Activated T-cell treated with anti-CD3 and anti-CD28 coated beads for 48 hours (primary cell): ENCODE measurements at regions not wholly inside any gene's neighbourhood (a gene's known extent, or its start where the extent isn't known, plus 50 kb on each side); places are given as distances from the start of the nearest gene placed in this dataset.

ENCODE experiments used
- DNase-seq: peaks from one replicate; pipeline ENCODE4 v3.0.0-alpha.2; 2020; ENCODE audit warnings: low read depth

DNA sequence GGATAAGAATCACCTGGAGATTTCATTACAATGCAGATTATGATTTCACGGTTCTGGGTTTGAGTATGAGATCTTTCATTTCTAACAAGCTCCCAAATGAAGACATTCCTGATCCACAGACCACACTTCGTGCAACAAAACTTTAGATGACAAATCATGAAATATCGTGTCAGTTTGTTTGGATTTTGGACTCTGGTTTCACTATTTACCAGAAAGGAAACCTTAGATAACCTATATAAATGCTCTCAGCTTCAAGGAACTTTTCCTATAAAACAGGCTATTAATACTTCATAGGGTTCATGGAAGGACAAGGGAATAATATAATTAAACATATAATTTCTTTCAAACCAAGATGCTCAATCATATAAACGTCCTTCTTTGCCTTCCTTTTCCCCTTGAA lies 930.5 kb upstream of the SLC10A2 start:
- no peak for DNase-seq

DNA sequence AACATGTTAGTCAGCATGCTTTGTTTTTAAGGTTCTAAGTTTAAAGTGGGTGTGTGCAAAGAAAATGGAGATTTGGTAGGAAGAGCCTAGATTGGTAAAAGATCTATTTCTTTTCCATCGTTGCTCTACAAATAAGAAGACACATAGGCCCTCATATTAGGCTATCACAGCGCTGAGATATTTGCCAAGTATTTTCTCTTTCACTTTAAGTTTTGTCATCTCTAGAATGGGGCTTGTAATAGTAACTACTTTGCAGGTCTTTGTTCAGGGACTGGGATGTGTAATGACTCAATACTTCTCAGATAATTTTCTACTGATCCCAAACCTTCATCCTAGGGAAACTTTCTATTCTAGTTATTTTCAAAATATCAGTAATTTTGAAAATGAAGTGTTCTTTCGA lies 917.7 kb upstream of the SLC10A2 start:
- no peak for DNase-seq

DNA sequence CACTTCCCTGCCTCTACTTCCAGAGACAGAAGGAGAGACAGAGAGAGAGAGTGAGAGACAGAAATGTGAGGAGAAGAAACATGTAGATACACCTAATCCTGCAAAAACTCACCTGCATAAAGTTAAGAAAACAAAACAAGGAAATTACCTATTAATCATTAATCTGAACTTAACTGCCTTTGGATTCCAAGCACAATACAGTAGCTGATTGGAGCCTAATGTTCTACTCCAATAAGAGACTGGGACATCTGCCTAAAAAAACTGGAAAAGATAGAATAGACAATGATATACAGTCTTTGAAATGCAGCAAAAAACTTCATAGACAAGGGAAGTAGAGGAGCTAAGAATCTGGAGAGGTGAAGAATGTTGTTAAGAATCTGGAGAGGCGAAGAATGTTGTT lies 910.2 kb upstream of the SLC10A2 start:
- DNase-seq = no peak

DNA sequence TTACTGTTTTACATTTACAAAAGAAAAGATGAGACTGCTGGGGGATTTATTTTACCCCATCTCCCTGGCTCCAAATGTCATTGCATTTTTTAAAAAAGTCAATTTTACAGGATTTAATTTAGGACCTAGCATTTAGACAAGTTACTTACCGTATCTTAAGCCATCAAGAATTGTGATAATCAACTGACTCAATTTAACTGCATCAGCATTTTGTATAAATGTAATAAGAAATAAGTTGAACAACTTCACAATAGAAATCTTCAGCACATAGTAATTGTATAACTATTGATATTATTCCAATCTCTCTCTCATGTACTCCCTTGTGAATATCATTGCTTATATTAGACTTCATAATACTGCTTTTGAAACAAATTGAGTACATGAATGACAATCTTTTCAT lies 907.5 kb upstream of the SLC10A2 start:
- no peak for DNase-seq

DNA sequence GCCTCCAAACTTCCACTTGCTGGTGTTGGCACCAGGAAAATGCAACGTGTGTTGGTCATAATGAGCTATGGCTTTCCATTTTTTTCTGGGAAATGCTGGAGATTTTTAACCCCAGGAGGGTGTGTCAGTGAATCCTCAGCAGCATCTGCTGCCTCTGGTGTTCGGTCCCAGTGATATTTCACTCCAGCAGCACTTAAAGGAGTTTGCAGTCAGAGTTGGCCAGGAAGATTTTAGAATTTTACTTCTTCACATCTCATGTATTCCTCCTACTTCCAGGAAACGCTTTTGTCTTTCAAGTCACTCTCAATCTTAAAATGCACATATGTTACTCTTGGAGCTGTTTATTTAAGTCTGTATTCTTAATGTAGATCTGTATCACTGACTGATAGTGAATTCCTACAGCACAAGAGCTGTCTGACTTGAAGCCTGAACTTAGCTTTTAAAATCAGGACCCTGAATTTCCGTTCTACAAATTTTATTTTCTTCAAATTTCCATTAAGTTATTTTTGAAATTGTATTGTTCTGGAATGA lies 903.4 kb upstream of the SLC10A2 start:
- no peak for DNase-seq

DNA sequence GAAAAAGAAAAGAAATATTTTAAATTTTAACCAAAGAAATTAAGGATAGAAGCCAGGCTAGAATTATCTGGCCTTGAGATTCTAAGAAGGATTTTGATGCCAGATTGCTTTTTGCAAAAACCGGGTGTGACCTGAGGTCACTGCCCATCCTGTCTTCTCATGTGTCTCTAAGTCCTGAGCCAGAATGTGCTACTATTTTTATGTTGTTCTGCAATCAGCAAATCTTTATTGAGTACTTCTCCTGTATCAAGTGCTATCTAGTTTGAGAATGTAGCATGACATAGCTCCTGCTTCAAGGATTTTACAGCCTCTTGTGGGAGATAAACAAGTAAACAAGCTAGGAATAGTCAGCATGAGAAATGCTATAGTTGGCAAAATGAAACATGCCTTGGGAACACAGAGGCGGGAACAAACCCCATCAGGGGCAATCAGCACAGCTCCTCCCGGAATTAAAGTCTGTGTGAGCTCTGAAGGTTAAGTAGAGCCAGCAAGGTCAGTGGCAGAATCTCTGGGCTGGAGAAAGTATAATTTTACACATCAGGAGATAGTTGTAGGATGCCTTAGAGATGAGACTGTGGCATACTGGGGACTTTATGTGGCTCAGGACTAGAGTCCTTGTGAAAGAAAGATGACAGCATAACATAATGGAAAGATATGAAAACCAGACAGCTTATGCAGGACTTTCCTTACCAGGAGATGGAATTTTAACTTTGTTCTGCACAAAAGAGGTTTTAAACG lies 899.5 kb upstream of the SLC10A2 start:
- DNase-seq = no peak

GRCh38 chr13:103961784-103962183 lies 895.6 kb upstream of the SLC10A2 start:
- DNase-seq = no peak

- DNase-seq = no peak
Measured at GRCh38 chr13:103961129-103961528, 894.9 kb upstream of the SLC10A2 start.

DNA sequence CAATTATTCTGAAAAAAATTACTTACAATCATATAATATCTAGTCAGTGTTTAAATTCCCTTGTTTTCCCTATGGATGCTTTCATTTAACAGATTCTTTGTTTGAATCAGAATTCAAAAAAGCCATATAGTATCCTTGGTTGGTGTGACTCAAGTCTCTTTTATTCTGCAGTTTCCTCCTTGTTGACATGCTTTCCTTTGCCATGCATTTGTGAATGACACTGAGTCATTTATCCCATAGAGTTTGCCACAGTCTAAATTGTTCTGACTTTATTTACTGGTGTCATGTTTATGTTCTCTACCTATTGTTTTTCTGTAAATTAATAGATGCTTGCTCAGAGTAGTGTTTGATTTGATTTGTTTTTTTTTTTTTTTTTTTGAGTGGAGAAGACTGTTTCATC lies 893.8 kb upstream of the SLC10A2 start:
- no peak for DNase-seq

DNA sequence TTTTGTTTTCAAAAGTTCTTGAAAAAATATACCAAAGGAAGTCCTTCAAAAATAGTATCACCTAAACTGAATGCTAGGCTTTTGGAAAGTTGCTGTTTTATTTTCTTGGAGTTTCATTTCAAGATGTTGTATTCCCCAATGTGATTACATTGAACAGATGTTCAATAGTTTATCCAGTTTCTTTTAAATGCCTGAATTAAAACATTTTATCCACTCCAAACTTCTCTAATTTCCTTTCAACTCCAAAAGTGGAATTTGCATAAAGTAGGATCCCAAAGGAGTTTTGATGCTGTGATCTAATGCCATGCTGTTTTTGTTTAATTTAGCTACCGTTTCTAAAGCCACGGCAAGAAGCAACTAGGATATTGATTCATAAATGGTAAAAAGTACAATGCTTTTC lies 892.5 kb upstream of the SLC10A2 start:
- no peak for DNase-seq

GRCh38 chr13:103957939-103958338 lies 891.7 kb upstream of the SLC10A2 start:
- no peak for DNase-seq

GRCh38 chr13:103953859-103954258 lies 887.6 kb upstream of the SLC10A2 start:
- no peak for DNase-seq

GRCh38 chr13:103952183-103952582 lies 886.0 kb upstream of the SLC10A2 start:
- DNase-seq = no peak

- DNase-seq = no peak
Measured at GRCh38 chr13:103948426-103948825, 882.2 kb upstream of the SLC10A2 start.

DNA sequence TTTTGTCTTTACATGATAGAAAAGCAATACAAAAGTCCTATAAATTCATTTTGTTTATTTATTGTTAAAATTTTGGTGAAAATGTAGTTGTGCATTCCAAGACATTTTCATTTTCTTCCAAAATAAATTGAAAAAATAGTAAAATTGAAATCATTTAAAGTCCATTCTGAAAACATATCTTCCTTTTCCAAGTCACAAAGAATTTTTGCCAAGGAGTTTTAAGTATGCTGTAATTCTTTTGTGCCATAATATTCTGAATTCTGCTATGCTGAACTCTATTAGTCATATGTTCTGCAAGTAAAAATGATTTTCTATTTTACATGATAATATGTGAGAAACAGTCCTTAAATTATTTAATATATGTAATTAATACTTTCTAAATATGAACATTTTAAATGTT lies 879.6 kb upstream of the SLC10A2 start:
- DNase-seq = no peak

GRCh38 chr13:103941506-103942140 lies 875.4 kb upstream of the SLC10A2 start:
- DNase-seq = no peak

DNA sequence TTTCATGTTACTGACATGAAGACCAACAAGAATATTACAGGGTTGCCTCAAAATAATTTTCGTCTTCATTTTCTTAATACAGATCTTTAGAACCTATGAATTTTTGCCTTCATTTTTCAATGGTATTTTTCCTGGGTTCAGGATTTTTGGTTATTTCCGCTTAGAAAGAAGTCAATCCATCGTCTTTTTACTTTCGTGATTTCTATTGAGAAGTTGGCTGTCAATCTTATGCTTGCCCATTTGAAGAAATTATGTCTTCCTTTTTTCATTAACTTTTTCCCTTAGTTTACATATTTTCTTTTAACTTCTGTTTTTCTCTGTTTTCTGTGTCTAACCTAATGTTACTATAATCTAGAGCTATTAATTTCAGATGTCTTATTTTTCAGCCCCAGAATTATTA lies 868.9 kb upstream of the SLC10A2 start:
- DNase-seq = no peak

- DNase-seq = no peak
Measured at GRCh38 chr13:103931885-103932284, 865.7 kb upstream of the SLC10A2 start.

DNA sequence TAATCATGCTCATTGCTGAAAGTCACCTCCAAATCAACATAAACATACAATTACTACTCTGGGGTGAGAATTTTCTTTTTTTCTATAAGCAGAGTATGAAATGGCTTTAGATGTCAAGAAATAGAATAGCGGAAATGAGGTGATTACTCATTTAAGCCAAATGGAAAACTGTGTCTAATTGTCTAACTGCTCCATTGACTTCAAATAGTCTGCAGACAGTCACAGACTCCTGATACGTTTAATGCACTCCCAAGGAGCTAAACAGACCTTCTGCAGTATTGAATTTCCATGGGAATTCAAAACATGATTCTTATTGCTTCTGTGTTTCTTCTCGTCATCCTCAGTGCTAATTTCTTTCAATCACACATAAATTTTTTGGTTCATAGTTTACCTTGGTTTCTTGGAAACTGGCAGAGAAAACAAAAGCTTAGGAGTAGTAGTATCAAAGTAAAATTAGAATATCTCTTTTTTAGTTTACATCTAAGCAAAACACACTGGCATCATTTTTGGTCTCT lies 865.2 kb upstream of the SLC10A2 start:
- no peak for DNase-seq

DNA sequence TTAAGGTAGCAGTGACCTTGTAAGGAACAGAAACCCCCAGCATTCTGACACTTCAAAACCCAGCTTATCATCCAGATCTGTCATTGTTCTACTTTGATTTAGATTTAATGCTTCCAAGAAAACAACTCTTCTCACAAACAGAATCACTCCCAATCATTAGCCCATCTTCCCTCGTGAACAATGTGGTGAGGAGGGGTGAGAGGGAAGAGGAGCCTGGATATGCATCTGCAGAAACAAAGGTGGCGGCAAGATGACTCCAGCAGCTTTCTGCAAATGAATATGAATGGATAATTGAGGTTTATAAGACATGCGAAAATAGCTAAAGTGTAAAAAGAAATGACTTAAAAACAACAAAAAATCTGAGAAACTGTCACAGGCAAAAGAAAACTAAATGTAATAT lies 859.9 kb upstream of the SLC10A2 start:
- DNase-seq = no peak

DNA sequence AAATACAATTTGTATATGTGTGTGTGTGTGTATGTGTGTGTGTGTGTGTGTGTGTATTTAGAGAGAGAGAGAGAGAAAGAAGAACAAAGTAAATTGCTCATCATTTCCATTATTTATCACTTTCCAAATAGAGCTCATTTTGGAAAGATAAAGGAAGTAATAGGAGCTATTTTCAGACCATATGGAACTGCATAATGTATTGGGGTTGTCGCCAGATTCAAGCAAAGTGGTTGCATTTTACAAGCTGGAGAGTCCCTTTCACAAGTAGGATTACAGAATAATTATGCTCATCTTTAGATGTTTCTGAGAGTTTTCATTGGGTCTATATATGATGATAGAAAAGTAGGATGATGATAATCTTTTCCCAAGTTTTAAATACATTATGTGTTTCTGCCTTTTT lies 842.7 kb upstream of the SLC10A2 start:
- DNase-seq = no peak

DNA sequence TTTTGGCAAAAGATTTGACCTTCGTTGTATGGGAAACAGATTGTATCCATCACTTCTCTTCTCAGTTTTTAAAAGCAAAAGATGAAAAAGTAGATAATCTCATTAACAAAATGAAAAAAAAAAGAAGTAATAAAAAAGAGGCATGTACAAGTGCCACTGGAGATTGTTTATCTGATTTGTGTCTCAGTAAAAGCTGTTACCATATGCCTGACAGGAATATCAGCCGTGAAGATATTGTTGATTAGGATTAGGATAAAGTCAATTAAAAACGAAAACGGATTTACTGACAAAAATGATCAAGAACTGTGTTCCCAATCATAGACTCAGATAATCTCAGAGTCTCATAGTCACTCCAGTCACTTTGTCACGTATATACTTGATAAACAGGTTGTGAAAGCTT lies 842.1 kb upstream of the SLC10A2 start:
- DNase-seq = no peak

- no peak for DNase-seq
Measured at GRCh38 chr13:103903790-103904189, 837.6 kb upstream of the SLC10A2 start.

GRCh38 chr13:103898481-103898880 lies 832.3 kb upstream of the SLC10A2 start:
- DNase-seq = no peak
